HG02623 (cell line): ENCODE measurements at regions not wholly inside any gene's neighbourhood (a gene's known extent, or its start where the extent isn't known, plus 50 kb on each side); places are given as distances from the start of the nearest gene placed in this dataset.
"Not testable (repeated sequence)": the region's sequence is repeated elsewhere in the genome, so short reads cannot be mapped to it uniquely, and the experiment has no call there.

Experiments used
- ATAC-seq: cut with Tn5 transposase; IDR thresholded peaks from one replicate; pipeline ENCODE4 v1.9.1; 2021; ENCODE audit warnings: moderate library complexity; ENCODE audit not compliant: unreplicated experiment

GRCh38 chr4:83731609-83732008 lies 195.7 kb downstream of the GPAT3 start:
- no peak for ATAC-seq

GRCh38 chr4:83730958-83731357 lies 195.1 kb downstream of the GPAT3 start:
- not testable (repeated sequence) for ATAC-seq

GRCh38 chr4:83728191-83728590 lies 192.3 kb downstream of the GPAT3 start:
- ATAC-seq = no peak

GRCh38 chr4:83725336-83726085 lies 189.6 kb downstream of the GPAT3 start:
- ATAC-seq = no peak

GRCh38 chr4:83724485-83725335 lies 188.8 kb downstream of the GPAT3 start:
- ATAC-seq = no peak

GRCh38 chr4:83723609-83724008 lies 187.7 kb downstream of the GPAT3 start:
- ATAC-seq = no peak

GRCh38 chr4:83722730-83723269 lies 186.9 kb downstream of the GPAT3 start:
- no peak for ATAC-seq

- no peak for ATAC-seq
Measured at GRCh38 chr4:83716874-83717273, 181.0 kb downstream of the GPAT3 start.

- no peak for ATAC-seq
Measured at GRCh38 chr4:83712890-83713289, 177.0 kb downstream of the GPAT3 start.

GRCh38 chr4:83709627-83710026 lies 173.7 kb downstream of the GPAT3 start:
- no peak for ATAC-seq

GRCh38 chr4:83708500-83709175 lies 172.7 kb downstream of the GPAT3 start:
- no peak for ATAC-seq

- no peak for ATAC-seq
Measured at GRCh38 chr4:83704786-83705185, 168.9 kb downstream of the GPAT3 start.

- no peak for ATAC-seq
Measured at GRCh38 chr4:83703752-83704151, 167.8 kb downstream of the GPAT3 start.

- ATAC-seq = no peak
Measured at GRCh38 chr4:83701041-83701440, 165.1 kb downstream of the GPAT3 start.

- no peak for ATAC-seq
Measured at GRCh38 chr4:83699358-83699757, 163.4 kb downstream of the GPAT3 start.

GRCh38 chr4:83692028-83692427 lies 156.1 kb downstream of the GPAT3 start:
- ATAC-seq = no peak

- ATAC-seq = no peak
Measured at GRCh38 chr4:83686166-83686565, 150.3 kb downstream of the GPAT3 start.

- no peak for ATAC-seq
Measured at GRCh38 chr4:83679692-83680091, 143.8 kb downstream of the GPAT3 start.

- no peak for ATAC-seq
Measured at GRCh38 chr4:83679254-83679653, 143.3 kb downstream of the GPAT3 start.

- ATAC-seq = no peak
Measured at GRCh38 chr4:83677656-83678055, 141.7 kb downstream of the GPAT3 start.

- no peak for ATAC-seq
Measured at GRCh38 chr4:83664741-83665140, 128.8 kb downstream of the GPAT3 start.
